Trophoblast cell (in vitro differentiated cells and primary cell): ENCODE measurements at regions not wholly inside any gene's neighbourhood (a gene's known extent, or its start where the extent isn't known, plus 50 kb on each side); places are given as distances from the start of the nearest gene placed in this dataset.

ENCODE experiments used
- DNase-seq, 2 donors: peaks; one replicate each; pipeline ENCODE4 v3.0.0-alpha.2; 2016
- H2AFZ ChIP-seq: 2 replicates; pipeline ENCODE4 v1.6.1; 2013; ENCODE audit warnings: low read length, moderate library complexity, mild to moderate bottlenecking; ENCODE audit not compliant: insufficient read depth, poor library complexity
- H2AK5ac ChIP-seq: 2 replicates; pipeline ENCODE4 v1.6.1; 2013; ENCODE audit warnings: mild to moderate bottlenecking, low read length
- H2BK120ac ChIP-seq: 2 replicates; pipeline ENCODE4 v1.6.1; 2013; ENCODE audit warnings: low read length, mild to moderate bottlenecking, moderate library complexity; ENCODE audit not compliant: insufficient read depth, poor library complexity
- H2BK12ac ChIP-seq: 2 replicates; pipeline ENCODE4 v1.6.1; 2013; ENCODE audit warnings: mild to moderate bottlenecking, low read length, moderate library complexity
- H2BK5ac ChIP-seq: 2 replicates; pipeline ENCODE4 v1.6.1; 2013; ENCODE audit warnings: low read length, low read depth, moderate library complexity, mild to moderate bottlenecking; ENCODE audit not compliant: poor library complexity
- H3K14ac ChIP-seq: 2 replicates; pipeline ENCODE4 v1.6.1; 2013; ENCODE audit warnings: mild to moderate bottlenecking, low read length
- H3K18ac ChIP-seq: 2 replicates; pipeline ENCODE4 v1.6.1; 2013; ENCODE audit warnings: mild to moderate bottlenecking, low read length
- H3K23ac ChIP-seq: 2 replicates; pipeline ENCODE4 v1.6.1; 2013; ENCODE audit warnings: low read length
- H3K27ac ChIP-seq: 2 replicates; pipeline ENCODE4 v1.5.1; 2013; ENCODE audit warnings: low read depth, mild to moderate bottlenecking, inconsistent platforms, low read length, moderate library complexity
- H3K27me3 ChIP-seq: 2 replicates; pipeline ENCODE4 v1.6.1; 2013; ENCODE audit warnings: inconsistent platforms, mild to moderate bottlenecking, low read length, moderate library complexity; ENCODE audit not compliant: insufficient read depth
- H3K36me3 ChIP-seq, 2 experiments: 1 replicate in 1 of 2; 2 replicates in 1 of 2; pipeline ENCODE4 v1.6.1; 2013; ENCODE audit warnings: low read length in 2 of 2, mild to moderate bottlenecking in 2 of 2, moderate library complexity in 1 of 2; ENCODE audit not compliant: insufficient read depth in 2 of 2, control insufficient read depth in 1 of 2
- H3K4ac ChIP-seq: 2 replicates; pipeline ENCODE4 v1.6.1; 2013; ENCODE audit warnings: low read depth, mild to moderate bottlenecking, low read length, moderate library complexity
- H3K4me1 ChIP-seq, 2 experiments: 1 replicate in 1 of 2; 2 replicates in 1 of 2; pipeline ENCODE4 v1.6.1; 2013; ENCODE audit warnings: low read length in 2 of 2, mild to moderate bottlenecking in 2 of 2, moderate library complexity in 1 of 2; ENCODE audit not compliant: insufficient read depth in 2 of 2, control insufficient read depth in 1 of 2
- H3K4me2 ChIP-seq: 2 replicates; pipeline ENCODE4 v1.6.1; 2013; ENCODE audit warnings: inconsistent platforms, mild to moderate bottlenecking, low read length, moderate library complexity
- H3K4me3 ChIP-seq: 2 replicates; pipeline ENCODE4 v1.5.1; 2013; ENCODE audit warnings: mild to moderate bottlenecking, low read depth, low read length, inconsistent platforms
- H3K79me1 ChIP-seq: one replicate; pipeline ENCODE4 v1.6.1; 2013; ENCODE audit warnings: low read length
- H3K79me2 ChIP-seq: 2 replicates; pipeline ENCODE4 v1.6.1; 2013; ENCODE audit warnings: low read length, mild to moderate bottlenecking; ENCODE audit not compliant: control insufficient read depth, insufficient read depth, poor library complexity
- H3K9ac ChIP-seq: 2 replicates; pipeline ENCODE4 v1.6.1; 2013; ENCODE audit warnings: mild to moderate bottlenecking, low read length
- H3K9me3 ChIP-seq: 2 replicates; pipeline ENCODE4 v1.6.1; 2013; ENCODE audit warnings: low read depth, mild to moderate bottlenecking, control low read depth, inconsistent platforms, low read length; ENCODE audit not compliant: insufficient read depth
- H4K12ac ChIP-seq: 2 replicates; pipeline ENCODE4 v1.6.1; 2013; ENCODE audit warnings: low read depth, mild to moderate bottlenecking, low read length, moderate library complexity
- H4K8ac ChIP-seq: 2 replicates; pipeline ENCODE4 v1.6.1; 2013; ENCODE audit warnings: low read depth, mild to moderate bottlenecking, low read length, moderate library complexity
- H4K91ac ChIP-seq: one replicate; pipeline ENCODE4 v1.6.1; 2013; ENCODE audit warnings: low read depth, mild to moderate bottlenecking, low read length, moderate library complexity
- WGBS: extraction: QIAGEN DNeasy Blood & Tissue Kit; methylation state at CpG from one replicate; pipeline ENCODE4 v1.1.7; 2013; ENCODE audit warnings: missing lambda C conversion rate; ENCODE audit not compliant: insufficient read length, insufficient coverage; ENCODE audit errors: extremely low coverage; 5-methylcytosine and 5-hydroxymethylcytosine counted together

- H2AK5ac ChIP-seq, result no peak overlapping the region
- H2AFZ ChIP-seq, result no peak overlapping the region
- no peak overlapping the region for H3K27ac ChIP-seq
- H2BK120ac ChIP-seq, result no peak overlapping the region
- H3K14ac ChIP-seq, result no peak overlapping the region
- no peak overlapping the region for H3K4me3 ChIP-seq
- H3K23ac ChIP-seq, result no peak overlapping the region
- peak; percentile 12 to 72 for DNase-seq
- H3K79me1 ChIP-seq, result no peaks in the 10 kb centered on the region
- H3K36me3 ChIP-seq, result no peaks in the 10 kb centered on the region
- no peak overlapping the region for H2BK12ac ChIP-seq
- peaks cover 4% of the 10 kb centered on the region for H3K9me3 ChIP-seq
- no peak overlapping the region for H3K4me2 ChIP-seq
- H2BK5ac ChIP-seq, result no peak overlapping the region
- no peaks in the 10 kb centered on the region for H3K79me2 ChIP-seq
- WGBS, result no CpG with 5 or more reads among the region's 5 CpGs
- H3K18ac ChIP-seq, result no peak overlapping the region
- no peak overlapping the region for H4K8ac ChIP-seq
- H3K4ac ChIP-seq, result no peak overlapping the region
- no peak overlapping the region for H4K91ac ChIP-seq
- H3K9ac ChIP-seq, result no peak overlapping the region
- no peaks in the 10 kb centered on the region for H3K4me1 ChIP-seq
- H4K12ac ChIP-seq, result no peak overlapping the region
- no peaks in the 10 kb centered on the region for H3K27me3 ChIP-seq
These were observed 115.9 kb downstream of the DCLK3 start for GRCh38 chr3:36648241-36649034.

- Histone ChIP-seq H4K8ac (no peak overlapping the region), H3K79me2 (no peaks in the 10 kb centered on the region), H3K27ac (no peak overlapping the region), H3K79me1 (no peaks in the 10 kb centered on the region), H3K23ac (no peak overlapping the region), H2BK120ac (no peak overlapping the region), H3K14ac (no peak overlapping the region), H3K4me1 (no peaks in the 10 kb centered on the region), H2BK12ac (no peak overlapping the region), H4K12ac (no peak overlapping the region), H3K18ac (no peak overlapping the region), H3K36me3 (no peaks in the 10 kb centered on the region), H3K9me3 (no peaks in the 10 kb centered on the region), H3K4me3 (no peak overlapping the region), H2BK5ac (no peak overlapping the region), H4K91ac (no peak overlapping the region), H2AK5ac (no peak overlapping the region), H3K9ac (no peak overlapping the region), H3K27me3 (no peaks in the 10 kb centered on the region), H2AFZ (no peak overlapping the region), H3K4ac (no peak overlapping the region), H3K4me2 (no peak overlapping the region)
- no CpG with 5 or more reads among the region's 3 CpGs for WGBS
- DNase-seq, result peak in 1 of 2 donors; percentile 23
These were observed 116.9 kb downstream of the DCLK3 start for GRCh38 chr3:36647423-36647853.

- Histone ChIP-seq H3K27me3 (no peaks in the 10 kb centered on the region), H3K27ac (no peak overlapping the region), H3K23ac (no peak overlapping the region), H3K18ac (no peak overlapping the region), H3K4me3 (no peak overlapping the region), H3K36me3 (no peaks in the 10 kb centered on the region), H3K4me1 (no peaks in the 10 kb centered on the region), H3K14ac (no peak overlapping the region), H2BK5ac (no peak overlapping the region), H3K79me1 (no peaks in the 10 kb centered on the region), H3K4ac (no peak overlapping the region), H3K9ac (no peak overlapping the region), H4K8ac (no peak overlapping the region), H3K4me2 (no peak overlapping the region), H4K91ac (no peak overlapping the region), H2BK120ac (no peak overlapping the region), H4K12ac (no peak overlapping the region), H3K79me2 (no peaks in the 10 kb centered on the region), H2AK5ac (no peak overlapping the region), H3K9me3 (no peaks in the 10 kb centered on the region), H2BK12ac (no peak overlapping the region), H2AFZ (no peak overlapping the region)
- WGBS, result no CpG with 5 or more reads among the region's 8 CpGs
- DNase-seq, result no peak
These were observed 121.2 kb downstream of the DCLK3 start for GRCh38 chr3:36643192-36643591.

GRCh38 chr3:36635731-36636130 is 128.6 kb downstream of the DCLK3 start:
- Histone ChIP-seq H2BK120ac (no peak overlapping the region), H3K4ac (no peak overlapping the region), H2AK5ac (no peak overlapping the region), H2BK5ac (no peak overlapping the region), H4K12ac (no peak overlapping the region), H3K9ac (no peak overlapping the region), H3K4me3 (no peak overlapping the region), H3K23ac (no peak overlapping the region), H3K79me2 (no peaks in the 10 kb centered on the region), H4K91ac (no peak overlapping the region), H3K14ac (no peak overlapping the region), H3K36me3 (no peaks in the 10 kb centered on the region), H2AFZ (no peak overlapping the region), H3K18ac (no peak overlapping the region), H3K4me2 (no peak overlapping the region), H3K27ac (no peak overlapping the region), H3K4me1 (no peaks in the 10 kb centered on the region), H3K9me3 (no peaks in the 10 kb centered on the region), H3K27me3 (no peaks in the 10 kb centered on the region), H4K8ac (no peak overlapping the region), H3K79me1 (no peaks in the 10 kb centered on the region), H2BK12ac (no peak overlapping the region)
- no peak for DNase-seq
- no CpG with 5 or more reads among the region's 1 CpG for WGBS
